BJ (cell line): ENCODE measurements at regions not wholly inside any gene's neighbourhood (a gene's known extent, or its start where the extent isn't known, plus 50 kb on each side); places are given as distances from the start of the nearest gene placed in this dataset.

Experiments
- CTCF ChIA-PET: fragments of 350-600 bp; formaldehyde crosslinking; extraction: SDS; loops from one replicate; lab custom pipeline; 2021; ENCODE audit warnings: antibody characterized with exemption, inconsistent platforms; lab: Yijun Ruan, JAX
- POLR2A ChIA-PET: fragments of 300-600 bp; sonication (Branson Sonifier 250); formaldehyde crosslinking; extraction: SDS; loops from one replicate; lab custom pipeline; 2021; ENCODE audit warnings: antibody characterized with exemption; lab: Charles Lee
- DNase-seq: peaks from one replicate; pipeline ENCODE4 v3.0.0-alpha.2; 2011; ENCODE audit warnings: low read depth
- H3K27me3 ChIP-seq: 2 replicates; pipeline ENCODE4 v1.6.0; 2011; ENCODE audit warnings: low read length; ENCODE audit not compliant: control insufficient read depth, insufficient read depth
- H3K36me3 ChIP-seq: 2 replicates; pipeline ENCODE4 v1.5.1; 2011; ENCODE audit warnings: low read length; ENCODE audit not compliant: control insufficient read depth, insufficient read depth
- H3K4me3 ChIP-seq: 2 replicates; pipeline ENCODE4 v1.5.1; 2011; ENCODE audit warnings: low read depth, mild to moderate bottlenecking, control low read depth, low read length
- CTCF ChIP-seq: IDR thresholded peaks from 2 replicates; pipeline ENCODE4 v1.5.1; 2011; ENCODE audit warnings: low read depth, mild to moderate bottlenecking, control low read depth, inconsistent platforms, low read length, moderate library complexity; ENCODE audit not compliant: insufficient read depth

GRCh38 chr7:94272821-94273583, 121.7 kb upstream of the COL1A2 start:
- no peak for DNase-seq
- TF ChIP-seq CTCF = no peak
- ChIA-PET POLR2A (no interaction called here), CTCF (no interaction called here)
- Histone ChIP-seq H3K27me3 (no peaks in the 10 kb centered on the region), H3K36me3 (no peaks in the 10 kb centered on the region), H3K4me3 (no peak overlapping the region)

GRCh38 chr7:94274828-94275227, 119.9 kb upstream of the COL1A2 start:
- ChIA-PET POLR2A (no interaction called here), CTCF (no interaction called here)
- no peak overlapping the region for H3K4me3 ChIP-seq
- no peak for TF ChIP-seq CTCF
- no peak for DNase-seq
- H3K36me3 ChIP-seq = no peaks in the 10 kb centered on the region
- H3K27me3 ChIP-seq = no peaks in the 10 kb centered on the region

- DNase-seq = no peak
- Histone ChIP-seq H3K36me3 (no peaks in the 10 kb centered on the region), H3K27me3 (no peaks in the 10 kb centered on the region), H3K4me3 (no peak overlapping the region)
- CTCF ChIA-PET = interaction anchor here (0.6 to 2.9 kb wide), 10 partner anchors 9 to 479 kb away, joined by 3 to 15 read pairs (median 3); no protein-coding TSS in a partner anchor
- POLR2A ChIA-PET = no interaction called here
- TF ChIP-seq CTCF = no peak
Observed at GRCh38 chr7:94276027-94276426, 118.7 kb upstream of the COL1A2 start.

- peak; percentile 59 for TF ChIP-seq CTCF
- DNase-seq = no peak
- CTCF ChIA-PET = interaction anchor here (0.8 to 2.9 kb wide), 9 partner anchors 10 to 479 kb away, joined by 3 to 15 read pairs (median 4); partner anchors contain the start of gene GNGT1
- H3K36me3 ChIP-seq = no peaks in the 10 kb centered on the region
- POLR2A ChIA-PET = no interaction called here
- no peaks in the 10 kb centered on the region for H3K27me3 ChIP-seq
- H3K4me3 ChIP-seq = no peak overlapping the region
Observed at GRCh38 chr7:94276795-94277194, 117.9 kb upstream of the COL1A2 start.

GRCh38 chr7:94277236-94277635, 117.5 kb upstream of the COL1A2 start:
- Histone ChIP-seq H3K36me3 (no peaks in the 10 kb centered on the region), H3K4me3 (no peak overlapping the region), H3K27me3 (peaks cover 2% of the 10 kb centered on the region)
- DNase-seq = no peak
- CTCF ChIA-PET = interaction anchor here (1.0 to 2.9 kb wide), 6 partner anchors 12 to 479 kb away, joined by 3 to 15 read pairs (median 5); partner anchors contain the start of gene GNGT1
- POLR2A ChIA-PET = no interaction called here
- TF ChIP-seq CTCF = no peak
